ENCODE measurements at regions not wholly inside any gene's neighbourhood (a gene's known extent, or its start where the extent isn't known, plus 50 kb on each side); places are given as distances from the start of the nearest gene placed in this dataset.
A peak's percentile ranks its signal among the peaks of the same experiment; 100 is the strongest.

- no peak for DNase-seq
These were observed 168.3 kb downstream of the DUSP6 start for GRCh38 chr12:89183985-89184435.

- DNase-seq, result no peak
These were observed 170.9 kb downstream of the DUSP6 start for GRCh38 chr12:89181271-89181920.

GRCh38 chr12:89180496-89180895, 171.8 kb downstream of the DUSP6 start:
- no peak for DNase-seq

- DNase-seq, result peak; percentile 32
These were observed 172.3 kb downstream of the DUSP6 start for GRCh38 chr12:89179983-89180382.

GRCh38 chr12:89179245-89179644, 173.1 kb downstream of the DUSP6 start:
- DNase-seq, result no peak

GRCh38 chr12:89177802-89178395, 174.4 kb downstream of the DUSP6 start:
- DNase-seq, result no peak

GRCh38 chr12:89176676-89177075, 175.6 kb downstream of the DUSP6 start:
- DNase-seq, result no peak

- DNase-seq, result no peak
These were observed 178.6 kb downstream of the DUSP6 start for GRCh38 chr12:89173678-89174077.

- no peak for DNase-seq
These were observed 179.2 kb downstream of the DUSP6 start for GRCh38 chr12:89173096-89173495.

GRCh38 chr12:89172224-89172623, 180.1 kb downstream of the DUSP6 start:
- no peak for DNase-seq

GRCh38 chr12:89169321-89169720, 183.0 kb downstream of the DUSP6 start:
- DNase-seq, result no peak

- no peak for DNase-seq
These were observed 184.3 kb downstream of the DUSP6 start for GRCh38 chr12:89167986-89168385.

- DNase-seq, result no peak
These were observed 185.8 kb downstream of the DUSP6 start for GRCh38 chr12:89166525-89166934.

GRCh38 chr12:89166121-89166520, 186.2 kb downstream of the DUSP6 start:
- DNase-seq, result no peak

- DNase-seq, result no peak
These were observed 186.6 kb downstream of the DUSP6 start for GRCh38 chr12:89165703-89166102.

- peak; percentile 18 for DNase-seq
These were observed 188.4 kb downstream of the DUSP6 start for GRCh38 chr12:89163918-89164317.

- DNase-seq, result peak; percentile 58
These were observed 189.6 kb downstream of the DUSP6 start for GRCh38 chr12:89162589-89163261.

- DNase-seq, result no peak
These were observed 190.7 kb downstream of the DUSP6 start for GRCh38 chr12:89161557-89161956.

GRCh38 chr12:89160716-89161123, 191.6 kb downstream of the DUSP6 start:
- DNase-seq, result peak; percentile 49

GRCh38 chr12:89157413-89157812, 194.9 kb downstream of the DUSP6 start:
- DNase-seq, result no peak

- no peak for DNase-seq
These were observed 195.4 kb downstream of the DUSP6 start for GRCh38 chr12:89156862-89157262.

GRCh38 chr12:89156340-89156739, 196.0 kb downstream of the DUSP6 start:
- no peak for DNase-seq

- DNase-seq, result no peak
These were observed 196.5 kb downstream of the DUSP6 start for GRCh38 chr12:89155826-89156225.

Measured in femur (tissue), 1 donor.